Renal cortical epithelial cell (primary cell): ENCODE measurements at regions not wholly inside any gene's neighbourhood (a gene's known extent, or its start where the extent isn't known, plus 50 kb on each side); places are given as distances from the start of the nearest gene placed in this dataset.
"Not testable (repeated sequence)": the region's sequence is repeated elsewhere in the genome, so short reads cannot be mapped to it uniquely, and the experiment has no call there.

Experiments
- DNase-seq: peaks from one replicate; pipeline ENCODE4 v3.0.0-alpha.2; 2011; ENCODE audit warnings: low read depth

DNA sequence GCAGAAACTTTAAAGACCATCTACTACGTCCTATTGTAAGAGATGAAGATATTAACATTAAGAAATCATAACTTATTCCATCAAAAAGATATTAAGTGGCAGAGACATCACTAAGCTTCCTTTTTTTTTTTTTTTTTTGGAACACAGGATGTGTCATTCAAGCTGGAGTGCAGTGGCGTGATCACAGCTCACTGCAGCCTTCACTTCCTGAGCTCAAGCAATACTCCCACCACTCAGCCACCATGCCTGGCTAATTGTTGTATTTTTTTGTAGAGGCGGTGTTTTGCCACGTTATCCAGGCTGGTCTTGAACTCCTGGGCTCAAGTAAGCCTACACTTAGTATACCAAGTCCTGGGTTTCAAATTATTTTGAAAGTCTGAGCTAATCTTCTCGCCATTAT is 169.7 kb upstream of the KCTD7 start:
- DNase-seq: not testable (repeated sequence)

DNA sequence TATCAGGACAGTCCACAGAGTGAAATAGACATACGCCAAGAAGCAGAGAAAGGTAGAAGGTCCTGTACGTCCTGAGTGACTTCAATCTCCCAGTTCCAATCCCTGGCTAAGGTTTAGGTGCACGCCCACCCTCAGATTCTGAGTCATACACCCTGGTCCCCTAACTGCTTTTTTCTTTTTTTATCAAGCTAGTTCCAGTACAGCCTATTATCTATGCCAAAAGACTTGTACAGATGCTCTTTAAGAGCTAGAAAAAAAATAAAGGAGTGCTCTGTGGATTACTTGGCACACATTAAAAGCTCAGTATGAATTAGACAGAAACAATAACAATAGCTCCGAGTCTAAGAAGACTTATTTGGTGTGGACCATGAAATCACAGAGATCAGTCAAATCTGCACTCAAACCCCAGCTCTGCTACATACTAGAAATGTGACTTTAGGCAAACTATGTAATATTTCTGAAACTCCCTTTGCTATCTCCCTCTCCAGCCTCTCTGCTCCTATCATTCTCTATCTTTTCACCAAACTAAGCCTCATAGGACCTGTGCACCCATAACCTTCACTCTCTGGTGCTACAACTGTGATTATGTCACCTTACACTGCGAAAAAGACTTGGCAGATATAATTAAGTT is 168.8 kb upstream of the KCTD7 start:
- DNase-seq: not testable (repeated sequence)

DNA sequence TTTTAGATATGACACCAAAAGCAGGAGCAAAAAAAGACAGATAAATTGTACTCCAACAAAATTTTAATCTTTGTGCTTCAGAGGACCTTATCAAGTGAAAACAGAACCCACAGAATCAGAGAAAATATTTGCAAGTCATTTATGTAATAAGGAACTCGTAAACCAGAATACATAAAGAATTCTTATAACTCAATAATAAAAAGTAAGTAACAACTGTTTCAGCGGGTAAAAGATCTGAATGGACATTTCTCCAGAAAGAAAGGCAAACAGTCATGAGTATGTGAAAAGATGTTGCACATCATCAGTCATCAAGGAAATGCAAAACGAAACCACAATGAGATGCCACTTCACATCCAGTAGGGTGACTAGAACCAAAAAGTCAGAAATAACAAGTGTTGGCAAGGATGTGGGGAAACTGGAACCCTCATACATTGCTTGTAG is 167.7 kb upstream of the KCTD7 start:
- no peak for DNase-seq

DNA sequence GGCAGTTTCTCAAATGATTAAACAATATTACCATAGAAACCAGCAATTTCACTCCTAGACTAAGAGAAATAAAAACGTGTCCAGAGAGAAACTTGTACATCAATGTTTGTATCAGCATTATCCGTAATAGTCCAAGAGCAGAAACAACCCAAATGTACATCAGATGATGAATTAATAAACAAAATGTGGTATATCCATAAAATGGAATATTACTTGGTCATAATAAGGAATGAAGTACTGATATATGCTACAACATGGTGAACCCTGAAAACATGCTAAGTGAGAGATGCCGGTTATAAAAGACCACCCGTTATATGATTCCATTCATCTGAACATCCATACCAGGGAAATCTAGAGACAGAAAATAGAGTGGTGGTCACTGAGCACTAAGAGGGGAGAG is 167.3 kb upstream of the KCTD7 start:
- DNase-seq: not testable (repeated sequence)

DNA sequence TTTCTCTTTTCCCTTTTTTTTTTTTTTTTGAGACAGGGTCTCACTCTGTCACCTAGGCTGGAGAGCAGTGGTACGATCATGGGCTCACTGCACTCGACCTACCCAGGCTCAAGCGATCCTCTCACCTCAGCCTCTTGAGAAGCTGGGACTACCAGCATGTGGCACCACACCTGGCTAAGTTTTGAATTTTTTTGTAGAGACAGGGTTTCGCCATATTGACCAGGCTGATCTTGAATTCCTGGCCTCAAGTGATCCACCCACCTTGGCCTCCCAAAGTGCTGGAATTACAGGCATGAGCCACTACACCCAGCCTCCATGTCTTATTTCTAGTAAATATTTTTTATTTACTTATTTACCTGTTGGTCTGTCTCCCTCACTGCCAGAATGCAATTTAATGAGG is 165.8 kb upstream of the KCTD7 start:
- not testable (repeated sequence) for DNase-seq

DNA sequence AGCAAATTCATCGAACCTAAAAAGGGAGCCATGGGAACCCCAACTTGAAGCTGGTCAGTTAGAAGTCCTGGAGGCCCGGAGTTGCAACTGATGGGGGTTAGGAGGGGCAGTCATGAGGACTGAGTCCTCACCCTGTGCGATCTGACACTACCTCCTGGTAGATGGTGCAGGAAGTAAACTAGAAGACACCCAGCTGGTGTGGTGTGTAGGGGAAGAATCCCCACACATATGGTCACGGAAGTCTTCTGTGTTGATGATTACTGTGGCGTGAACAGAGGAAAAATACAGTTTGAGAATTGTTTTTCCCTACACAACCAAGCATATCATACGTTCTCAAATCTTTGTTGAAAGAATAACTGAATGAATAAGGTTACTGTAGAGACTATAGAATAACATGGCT is 164.6 kb upstream of the KCTD7 start:
- no peak for DNase-seq

DNA sequence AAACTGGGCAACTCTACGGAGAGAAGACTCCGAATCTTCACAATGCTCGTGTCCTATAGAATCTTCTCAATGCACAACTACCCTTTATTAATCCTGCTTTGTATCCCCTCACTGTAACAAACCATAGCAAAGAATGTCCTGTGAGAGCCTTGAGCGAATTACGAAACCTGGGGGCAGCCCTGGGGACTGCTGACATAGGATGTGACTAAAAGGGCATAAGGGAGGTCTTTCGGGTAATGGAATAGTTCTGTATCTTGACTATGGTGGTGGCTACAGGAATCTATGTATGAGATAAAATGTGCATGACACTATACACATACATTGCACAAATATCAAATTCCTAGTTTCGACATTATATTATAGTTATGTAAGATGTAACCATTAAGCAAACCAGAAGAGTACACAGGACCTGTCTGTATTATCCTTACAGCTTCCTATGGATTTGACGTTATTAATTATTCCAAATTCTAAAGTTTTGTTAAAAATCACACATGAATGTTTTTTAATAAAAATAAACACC is 162.5 kb upstream of the KCTD7 start:
- DNase-seq: no peak

DNA sequence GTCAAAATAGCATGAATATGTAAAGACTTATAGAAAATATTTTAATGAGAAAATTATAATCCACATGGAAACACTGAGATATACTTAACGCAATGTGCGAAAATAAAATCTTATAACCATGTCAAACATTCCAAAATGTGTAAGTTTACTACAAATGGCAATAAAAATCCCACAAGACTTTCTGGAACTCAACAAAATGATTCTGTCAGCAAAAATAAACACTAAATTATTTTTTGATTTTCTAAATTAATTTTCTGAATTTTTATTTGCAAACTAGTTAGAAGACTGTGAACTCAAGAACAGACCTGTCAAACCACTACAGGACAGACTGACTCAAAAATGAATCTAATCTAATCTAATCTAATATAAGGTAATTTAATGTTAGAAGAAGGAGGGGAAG is 160.8 kb upstream of the KCTD7 start:
- no peak for DNase-seq

DNA sequence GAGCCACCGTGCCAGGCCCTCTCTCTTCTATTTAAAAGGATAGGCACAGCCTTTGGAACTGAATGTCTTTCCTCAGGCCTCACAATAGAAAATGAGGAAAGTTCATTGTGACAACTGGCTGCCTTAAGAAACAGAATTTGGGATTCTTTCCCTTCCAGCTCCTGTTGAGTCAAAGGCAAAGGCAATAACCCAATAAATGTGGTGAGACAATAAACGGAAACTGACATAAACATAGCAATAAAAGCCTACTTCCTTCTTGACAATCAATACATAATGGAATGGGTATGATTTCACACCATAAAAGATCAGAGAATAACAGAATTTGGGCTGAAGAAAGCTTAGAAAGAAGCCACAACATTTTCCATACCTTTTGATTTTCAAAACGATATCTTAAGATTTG is 155.6 kb upstream of the KCTD7 start:
- DNase-seq: not testable (repeated sequence)

DNA sequence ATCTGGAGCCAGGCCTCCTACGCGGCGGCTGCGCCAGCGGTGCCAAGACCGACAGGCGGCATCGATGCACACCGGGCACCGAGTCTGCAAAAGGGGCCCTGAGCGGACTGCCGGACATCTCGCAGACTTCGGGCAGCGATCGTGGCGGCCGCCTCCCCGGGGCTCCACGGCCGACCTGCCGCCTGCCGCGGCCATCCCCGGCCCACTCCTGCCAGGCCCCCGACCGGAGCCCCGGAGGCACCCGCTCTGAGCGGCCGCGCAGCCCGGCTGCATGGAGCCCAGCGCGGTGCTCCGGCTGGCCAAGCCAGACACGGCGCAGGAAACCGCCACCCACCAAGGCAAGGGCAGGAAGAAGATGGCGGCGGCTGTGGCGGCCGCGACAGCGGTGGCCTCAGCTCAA is 154.2 kb upstream of the KCTD7 start:
- DNase-seq: no peak

DNA sequence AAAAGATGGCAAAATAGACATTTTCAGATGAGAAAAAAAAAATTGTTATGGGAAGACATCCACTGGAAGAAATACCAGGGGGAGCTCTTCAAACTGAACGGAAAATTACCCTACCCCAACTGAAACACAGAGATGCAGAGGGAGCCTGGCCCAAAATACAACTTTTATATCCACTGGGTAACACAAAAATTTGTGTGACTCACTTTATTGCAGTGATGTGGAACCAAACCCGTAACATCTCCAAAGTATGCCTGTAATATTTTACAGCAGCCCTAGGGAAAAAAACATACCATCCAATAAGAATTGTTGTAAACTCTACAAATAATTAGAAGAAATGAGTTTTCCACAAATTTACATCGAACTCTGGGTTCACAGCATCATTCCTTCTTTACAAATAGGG is 152.6 kb upstream of the KCTD7 start:
- not testable (repeated sequence) for DNase-seq

DNA sequence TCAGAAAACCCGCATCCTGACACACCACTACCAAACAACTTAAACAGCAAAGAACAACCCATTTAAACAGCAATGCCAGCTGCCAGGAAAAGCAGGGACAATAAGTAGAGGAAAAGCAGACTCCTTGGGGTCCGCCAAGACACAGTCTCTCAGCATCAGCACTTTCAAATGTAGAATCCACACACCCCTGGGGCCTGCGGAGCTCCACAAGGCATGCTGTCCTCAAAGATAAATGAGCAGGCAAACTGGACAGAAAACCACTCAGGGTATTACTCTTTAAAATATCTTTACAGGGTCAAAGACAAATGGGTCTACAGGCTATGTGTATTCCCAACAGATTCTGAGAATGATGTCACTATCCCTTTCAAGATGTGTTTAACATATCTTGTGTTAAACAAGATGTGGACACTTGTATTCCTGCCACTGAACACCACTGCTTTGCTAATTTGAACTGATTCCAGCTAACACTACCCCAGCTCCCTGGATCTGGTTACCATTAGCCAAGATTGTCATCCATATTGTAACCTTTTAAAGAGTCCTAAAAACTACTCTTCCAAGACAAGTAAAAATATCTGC is 150.8 kb upstream of the KCTD7 start:
- not testable (repeated sequence) for DNase-seq

DNA sequence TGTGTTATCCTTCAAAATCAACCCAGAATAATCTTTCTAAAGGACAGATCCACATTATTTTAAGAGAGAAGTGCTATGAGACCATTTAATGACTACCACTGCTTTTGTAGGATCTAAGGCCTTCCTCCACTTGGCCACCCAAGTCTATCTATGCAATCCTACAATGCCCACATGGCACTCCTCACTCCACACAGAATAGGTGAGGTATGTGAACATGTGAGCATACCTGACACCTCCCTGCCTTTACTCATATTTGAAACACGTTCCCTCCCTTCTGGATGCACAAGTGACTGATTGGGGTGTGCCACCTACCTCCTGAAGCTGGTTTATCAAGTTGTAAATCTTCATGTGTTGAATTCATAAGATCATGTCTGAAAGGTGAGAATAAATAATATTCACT is 147.5 kb upstream of the KCTD7 start:
- DNase-seq: not testable (repeated sequence)

DNA sequence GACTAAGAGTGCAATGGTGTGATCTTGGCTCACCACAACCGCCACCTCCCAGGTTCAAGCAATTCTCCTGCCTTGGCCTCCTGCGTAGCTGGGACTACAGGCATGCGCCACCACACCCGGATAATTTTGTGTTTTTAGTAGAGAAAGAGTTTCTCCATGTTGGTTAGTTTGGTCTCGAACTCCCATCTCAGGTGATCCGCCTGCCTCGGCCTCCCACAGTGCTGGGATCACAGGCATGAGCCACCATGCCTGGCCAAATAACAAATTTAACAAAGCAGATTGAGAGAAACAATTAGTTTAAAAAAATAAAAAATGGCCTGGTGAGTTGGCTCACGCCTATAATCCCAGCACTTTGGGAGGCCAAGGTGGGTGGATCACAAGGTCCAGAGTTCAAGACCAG is 139.6 kb upstream of the KCTD7 start:
- not testable (repeated sequence) for DNase-seq

DNA sequence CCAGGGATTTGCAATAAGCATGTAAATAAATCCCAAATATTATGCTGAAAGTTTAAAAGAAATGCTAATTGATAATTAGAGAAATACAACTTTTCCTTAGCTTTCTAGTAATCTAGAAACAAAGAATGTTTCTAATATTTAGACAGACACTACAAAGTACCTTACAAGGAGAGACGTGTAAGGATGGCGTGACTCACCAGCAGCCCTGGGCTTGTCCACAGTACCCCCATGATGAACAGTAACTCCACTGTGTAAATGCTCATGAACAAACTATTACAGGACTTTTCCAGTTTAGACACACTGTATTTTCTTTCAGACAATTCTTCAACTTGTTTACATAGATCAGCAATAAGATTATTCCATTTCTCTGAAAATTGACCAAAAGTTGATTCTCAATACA is 138.9 kb upstream of the KCTD7 start:
- not testable (repeated sequence) for DNase-seq

DNA sequence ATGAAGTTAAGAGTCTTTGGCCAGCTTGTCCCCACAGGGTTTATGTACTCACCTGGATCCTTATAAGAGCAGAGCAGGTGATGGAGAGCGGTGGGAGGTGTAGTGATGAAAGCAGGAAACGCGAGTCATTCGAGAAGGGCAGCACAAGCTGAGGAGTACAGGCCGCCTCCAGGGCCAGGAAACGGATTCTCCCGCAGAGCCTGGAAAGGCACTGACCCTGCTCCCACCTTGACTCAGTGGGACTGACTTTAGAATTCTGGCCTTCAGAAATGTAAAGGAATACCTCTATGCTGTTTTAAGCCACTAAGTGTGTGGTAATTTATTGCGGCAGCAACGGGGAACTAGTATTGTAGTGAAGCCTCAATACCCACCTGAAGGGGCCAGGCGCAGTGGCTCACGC is 137.7 kb upstream of the KCTD7 start:
- DNase-seq: not testable (repeated sequence)

DNA sequence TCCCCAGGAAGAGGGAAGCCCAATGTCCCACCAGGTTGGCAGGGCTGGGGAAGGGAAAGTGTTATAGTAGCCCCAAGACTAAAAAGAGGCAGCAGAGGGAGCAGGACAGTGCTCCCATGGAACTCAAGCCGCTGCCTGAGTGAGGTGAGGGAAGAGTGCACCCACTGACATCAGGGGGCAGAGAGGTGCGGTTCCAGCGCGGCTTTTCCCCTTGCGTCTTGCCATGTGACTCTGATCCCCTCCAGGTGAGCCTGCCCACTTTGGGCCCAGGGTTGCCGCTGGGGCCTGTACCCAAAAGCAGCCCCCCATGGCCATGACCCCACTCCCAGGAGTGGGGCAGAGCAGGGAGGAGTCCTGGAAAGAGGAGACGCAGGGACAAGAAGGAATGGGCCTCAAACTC is 136.3 kb upstream of the KCTD7 start:
- not testable (repeated sequence) for DNase-seq

DNA sequence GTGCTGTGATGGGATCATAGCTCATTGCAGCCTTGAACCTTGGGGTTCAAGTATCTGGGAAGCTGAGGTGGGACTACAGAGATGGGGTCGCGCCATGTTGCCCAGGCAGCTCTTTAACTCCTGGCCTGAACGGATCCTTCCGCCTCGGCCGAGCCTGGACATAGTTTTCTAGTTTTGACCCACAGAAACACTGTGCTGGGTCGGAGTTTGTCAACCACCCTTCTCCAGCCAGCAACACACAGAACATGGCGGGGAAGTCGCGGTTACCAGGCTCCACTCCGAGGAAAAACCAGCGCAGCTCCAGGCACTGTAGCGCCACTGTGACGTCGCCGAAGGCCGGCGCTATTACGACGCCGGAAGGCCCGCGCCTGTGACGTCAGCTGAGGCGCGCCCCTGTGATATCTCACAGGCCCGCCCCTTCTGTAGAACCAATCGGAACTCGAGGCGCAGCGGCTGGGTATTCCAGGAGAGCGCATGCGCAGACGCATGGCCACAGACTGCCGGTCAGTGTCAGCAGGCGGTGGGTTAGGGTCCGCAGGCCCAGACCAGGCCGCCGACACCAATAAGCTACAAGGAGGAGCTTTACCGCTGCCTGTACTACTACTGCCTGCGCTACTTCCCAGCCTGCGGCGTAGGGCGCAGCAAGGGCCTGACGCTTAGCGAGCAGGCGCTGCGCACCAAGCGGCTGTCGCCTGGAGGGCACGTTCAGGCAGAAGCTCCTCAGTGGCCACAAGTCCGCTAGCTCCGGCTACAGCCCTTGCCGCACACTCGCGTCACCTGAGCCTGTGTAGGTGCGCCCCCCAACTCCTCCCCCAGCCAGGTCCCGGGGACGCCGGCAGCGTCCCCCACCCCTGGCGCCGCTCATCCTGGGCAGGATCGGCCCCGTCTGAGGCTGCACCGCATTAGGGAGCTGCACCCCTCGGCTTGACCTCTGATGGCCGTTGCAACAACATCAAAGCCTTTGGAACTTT is 135.2 kb upstream of the KCTD7 start:
- DNase-seq: peak; percentile 89

DNA sequence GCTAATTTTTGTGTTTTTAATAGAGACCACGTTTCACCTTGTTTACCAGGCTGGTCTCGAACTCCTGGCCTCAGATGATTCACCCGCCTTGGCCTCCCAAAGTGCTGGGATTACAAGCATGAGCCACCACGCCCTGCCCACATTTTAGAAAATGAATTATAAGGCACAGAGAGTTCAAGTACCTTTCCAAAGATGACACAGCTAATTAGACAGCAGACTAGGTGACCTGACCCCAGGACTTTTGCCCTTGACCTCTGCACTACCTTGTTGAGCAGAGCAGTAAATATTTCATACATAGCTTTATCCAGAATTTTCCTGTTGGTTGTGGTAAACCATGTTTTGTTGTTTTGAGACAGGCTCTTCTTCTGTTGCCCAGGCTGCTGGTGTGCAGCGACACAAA is 131.3 kb upstream of the KCTD7 start:
- DNase-seq: no peak

DNA sequence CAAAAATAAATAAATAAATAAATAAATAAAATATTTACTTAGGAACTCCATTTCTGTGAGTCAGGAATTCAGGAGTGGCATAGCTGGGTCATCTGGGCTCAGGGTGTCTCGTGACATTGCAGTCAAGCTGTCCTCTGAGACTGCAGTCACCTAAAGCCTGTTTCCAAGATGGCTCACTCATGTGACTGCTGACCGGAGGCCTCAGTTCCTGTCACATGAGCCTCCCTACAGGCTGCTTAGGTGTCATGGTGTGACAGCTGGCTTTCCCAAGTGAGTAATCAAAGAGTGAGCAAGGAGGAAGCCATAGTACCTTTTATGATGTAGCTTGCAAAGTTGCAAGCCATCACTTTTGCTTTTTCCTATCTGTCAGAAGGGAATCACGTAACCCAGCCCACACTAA is 128.6 kb upstream of the KCTD7 start:
- DNase-seq: peak; percentile 10

DNA sequence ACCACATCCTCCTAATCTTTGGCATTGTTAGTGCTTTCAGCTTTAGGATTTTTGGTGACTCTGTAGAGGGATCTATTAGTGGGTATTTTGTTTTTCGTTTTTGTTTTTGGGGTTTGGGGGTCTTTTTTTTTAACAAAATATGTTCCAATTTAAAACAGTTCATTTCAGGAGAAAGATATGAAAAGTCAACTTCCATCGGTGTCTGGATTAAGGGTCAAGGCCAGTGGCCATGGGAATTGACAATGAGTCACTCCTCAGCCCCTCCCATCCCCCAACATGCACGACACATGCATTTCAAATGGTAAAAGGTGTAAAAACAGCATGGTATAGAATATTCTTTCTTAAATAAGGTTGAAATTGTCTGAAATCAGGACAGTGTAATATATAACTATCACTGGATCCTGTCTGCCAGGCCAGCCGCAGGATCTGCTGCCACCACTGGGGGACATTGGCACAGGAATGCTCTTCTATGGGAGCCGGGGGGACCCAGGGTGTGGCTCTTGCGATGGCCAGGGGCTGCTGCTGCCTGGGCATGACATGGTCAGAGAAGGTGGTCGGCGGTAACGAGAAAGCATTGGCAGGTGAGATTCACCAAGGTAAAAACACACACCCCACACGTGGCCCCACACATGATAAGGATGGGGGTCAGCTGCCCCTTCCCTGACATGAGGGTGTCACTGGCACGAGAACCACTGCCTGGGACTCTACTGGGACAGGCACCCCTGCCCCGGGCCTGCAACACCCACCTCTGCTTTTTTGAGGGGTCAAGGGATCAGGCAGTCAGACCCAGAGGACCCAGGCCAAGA is 126.2 kb upstream of the KCTD7 start:
- no peak for DNase-seq

DNA sequence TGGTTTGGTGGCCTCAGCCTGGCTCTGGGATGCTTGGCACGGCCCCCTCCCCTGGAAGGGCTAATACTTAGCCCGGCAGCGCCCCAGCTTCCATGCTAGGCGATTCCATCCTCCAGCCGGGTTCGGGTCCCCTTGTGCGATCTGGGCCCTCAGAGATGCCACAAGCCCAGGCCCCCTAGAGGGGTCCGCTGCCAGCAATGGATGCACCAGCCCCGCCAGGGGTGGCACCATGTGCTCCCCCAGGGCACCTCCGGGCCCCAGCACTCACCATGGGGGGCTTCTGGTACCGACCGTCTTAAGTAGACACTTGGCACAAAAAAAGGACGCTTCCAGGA is 125.7 kb upstream of the KCTD7 start:
- DNase-seq: no peak
